GM18861 (cell line): ENCODE measurements at regions not wholly inside any gene's neighbourhood (a gene's known extent, or its start where the extent isn't known, plus 50 kb on each side); places are given as distances from the start of the nearest gene placed in this dataset.

Experiments used
- ATAC-seq: cut with Tn5 transposase; IDR thresholded peaks from one replicate; pipeline ENCODE4 v1.9.1; 2021; ENCODE audit not compliant: unreplicated experiment

DNA sequence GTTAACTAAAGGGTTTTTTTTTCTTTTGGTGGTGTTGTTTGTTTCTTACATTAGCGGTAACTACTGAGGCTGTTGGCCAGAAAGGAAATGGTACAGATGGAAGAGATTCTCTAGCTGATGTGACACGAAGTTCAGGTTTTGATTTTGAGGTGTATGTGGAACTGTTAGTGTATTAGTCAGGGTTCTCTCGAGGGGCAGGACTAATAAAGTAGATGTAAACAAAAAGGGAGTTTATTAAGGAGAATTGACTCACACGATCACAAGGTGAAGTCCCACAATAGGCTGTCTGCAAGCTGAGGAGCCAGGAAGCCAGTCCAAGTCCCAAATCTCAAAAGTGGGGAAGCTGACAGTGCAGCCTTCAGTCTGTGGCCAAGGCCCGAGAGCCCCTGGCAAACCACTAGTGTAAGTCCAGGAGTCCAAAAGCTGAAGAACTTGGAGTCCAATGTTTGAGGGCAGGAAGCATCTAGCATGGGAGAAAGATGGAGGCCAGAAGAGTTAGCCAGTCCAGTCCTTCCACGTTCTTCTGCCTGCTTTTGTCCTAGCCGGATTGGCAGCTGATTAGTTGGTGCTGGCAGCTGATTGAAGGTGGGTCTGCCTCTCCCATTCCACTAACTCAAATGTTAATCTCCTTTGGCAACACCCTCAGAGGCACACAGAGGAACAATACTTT lies 577.6 kb downstream of the EFNB2 start:
- no peak for ATAC-seq

DNA sequence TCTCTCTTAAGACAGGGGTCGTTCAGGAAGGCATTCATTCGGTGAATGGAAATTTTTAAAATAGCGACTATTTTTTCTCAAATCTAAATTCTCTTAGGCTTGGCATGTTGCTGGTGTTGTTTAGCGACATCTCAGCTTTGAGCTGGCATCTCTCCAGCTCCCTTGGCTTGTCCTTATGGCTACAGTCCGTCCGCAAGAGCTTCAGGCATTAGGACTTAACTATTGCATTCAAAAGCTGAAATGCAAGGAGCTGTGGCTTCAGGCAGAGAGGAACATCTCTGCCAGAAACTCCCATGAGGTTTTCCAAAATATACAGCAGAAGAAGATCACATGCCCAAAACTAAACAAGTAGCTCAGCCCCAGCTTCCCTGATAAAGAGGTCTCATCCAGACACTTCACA lies 578.5 kb downstream of the EFNB2 start:
- ATAC-seq: no peak

- ATAC-seq: no peak
These were observed 582.5 kb downstream of the EFNB2 start for GRCh38 chr13:105952973-105953290.

GRCh38 chr13:105952233-105952972 lies 583.1 kb downstream of the EFNB2 start:
- ATAC-seq: no peak

DNA sequence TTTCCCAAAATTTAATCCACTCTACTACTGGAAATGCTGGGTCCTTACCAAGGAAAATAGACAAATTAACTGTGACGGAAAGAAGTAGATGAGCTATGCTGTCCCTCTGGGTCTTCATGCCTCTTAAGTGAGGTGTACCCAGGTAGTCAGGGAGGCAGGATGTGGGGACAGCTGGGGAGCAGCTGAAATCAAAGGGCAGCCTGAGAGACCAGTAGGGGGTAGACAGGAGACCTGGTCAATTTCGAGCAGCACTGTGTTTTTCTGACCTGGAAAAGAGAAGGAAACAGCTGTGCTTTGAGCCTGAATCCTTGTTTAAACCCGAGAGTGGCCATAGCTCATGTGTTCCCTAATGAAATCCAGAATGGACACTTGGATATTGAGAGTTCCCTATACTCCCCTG lies 587.3 kb downstream of the EFNB2 start:
- no peak for ATAC-seq

DNA sequence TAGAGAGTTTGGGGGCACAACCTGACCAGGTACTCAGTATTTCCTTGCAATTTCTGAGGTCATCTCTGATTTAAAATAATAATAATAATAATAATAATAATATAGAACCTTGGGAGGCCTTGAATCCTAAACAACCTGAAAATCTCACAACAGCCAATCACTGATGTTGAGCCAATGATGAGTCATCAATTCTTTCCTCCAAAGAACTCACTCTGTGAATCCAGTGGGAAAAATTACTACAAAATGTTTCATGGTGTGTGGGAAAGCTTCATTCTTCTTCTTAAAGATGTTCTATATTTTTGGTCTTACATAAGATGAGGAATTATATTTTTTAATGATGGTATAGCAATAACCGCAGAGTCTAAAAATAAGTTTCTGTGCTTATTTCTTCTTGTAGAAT lies 594.6 kb downstream of the EFNB2 start:
- ATAC-seq: no peak

GRCh38 chr13:105937451-105937850 lies 598.0 kb downstream of the EFNB2 start:
- no peak for ATAC-seq

GRCh38 chr13:105936816-105937215 lies 598.6 kb downstream of the EFNB2 start:
- no peak for ATAC-seq

- ATAC-seq: no peak
These were observed 606.0 kb downstream of the EFNB2 start for GRCh38 chr13:105929505-105929904.

DNA sequence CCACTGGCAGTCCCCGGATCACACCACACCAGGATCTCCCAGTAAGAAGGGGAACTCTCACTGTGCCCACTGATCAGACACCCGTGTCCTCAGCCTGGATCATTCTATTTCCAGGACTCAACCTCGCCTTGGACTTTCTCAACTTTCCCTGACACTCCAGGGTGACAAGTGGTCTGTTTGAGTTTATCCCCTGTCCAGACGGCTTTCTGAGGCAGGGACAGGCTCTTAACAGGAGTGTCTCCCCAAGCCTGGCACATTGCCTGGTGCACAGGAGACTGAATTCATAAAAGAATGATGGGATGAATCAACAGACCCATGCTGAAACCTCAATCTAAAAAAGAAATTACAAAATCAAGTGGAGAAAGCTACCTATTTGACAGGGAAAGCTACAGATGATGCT lies 606.6 kb downstream of the EFNB2 start:
- no peak for ATAC-seq

DNA sequence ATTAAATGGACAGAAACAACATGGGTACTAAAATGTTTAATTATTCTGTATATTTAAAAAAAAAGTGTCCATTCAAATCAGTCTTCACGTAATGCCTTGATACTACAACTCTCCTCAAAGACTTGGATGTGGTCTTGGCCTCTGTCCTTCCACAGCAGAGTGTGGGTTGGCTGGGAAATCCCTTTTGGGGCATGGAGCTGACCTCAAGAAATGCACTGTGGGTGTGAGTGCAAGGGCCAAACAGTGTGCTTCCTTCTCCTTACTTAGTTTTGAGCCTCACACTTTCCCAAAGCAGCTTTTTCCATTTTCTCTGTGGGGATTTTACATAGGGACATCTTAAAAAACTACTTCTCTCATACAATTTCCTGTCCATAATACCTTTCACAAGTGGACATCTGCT lies 607.4 kb downstream of the EFNB2 start:
- ATAC-seq: no peak

DNA sequence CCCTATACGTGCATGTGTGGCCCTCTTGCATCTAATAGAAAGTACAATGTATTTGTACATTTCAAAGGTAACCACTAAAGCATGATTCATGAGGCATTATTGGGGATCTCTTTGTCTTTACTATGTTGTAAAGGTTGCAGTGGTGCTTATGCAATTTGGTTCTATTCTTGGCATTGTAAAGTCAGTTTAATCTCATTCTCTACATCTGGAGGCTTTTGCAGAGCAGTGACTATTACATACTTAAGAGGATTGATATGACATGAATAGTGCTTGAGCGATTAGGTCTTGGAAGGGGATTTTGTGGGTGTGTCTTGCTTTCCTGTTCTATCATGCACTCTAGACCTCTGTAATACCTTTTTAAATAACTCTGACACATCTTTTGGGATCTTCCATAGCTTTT lies 610.0 kb downstream of the EFNB2 start:
- ATAC-seq: no peak

DNA sequence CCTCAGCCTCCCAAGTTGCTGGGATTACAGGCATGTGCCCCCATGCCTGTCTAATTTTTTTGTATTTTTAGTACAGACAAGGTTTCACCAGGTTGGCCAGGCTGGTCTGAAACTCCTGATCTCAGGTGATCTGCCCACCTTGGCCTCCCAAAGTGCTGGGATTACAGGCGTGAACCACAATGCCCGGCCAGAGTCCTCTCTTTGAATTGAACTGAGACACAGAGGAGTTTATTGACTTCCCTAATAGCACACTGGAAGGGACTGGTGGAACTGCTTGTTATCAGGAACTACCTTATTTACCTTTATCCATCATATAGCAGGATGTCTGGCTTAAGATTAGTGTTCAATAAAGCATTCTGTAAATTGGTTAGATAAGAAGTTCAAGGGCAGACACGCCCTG lies 613.8 kb downstream of the EFNB2 start:
- ATAC-seq: no peak

DNA sequence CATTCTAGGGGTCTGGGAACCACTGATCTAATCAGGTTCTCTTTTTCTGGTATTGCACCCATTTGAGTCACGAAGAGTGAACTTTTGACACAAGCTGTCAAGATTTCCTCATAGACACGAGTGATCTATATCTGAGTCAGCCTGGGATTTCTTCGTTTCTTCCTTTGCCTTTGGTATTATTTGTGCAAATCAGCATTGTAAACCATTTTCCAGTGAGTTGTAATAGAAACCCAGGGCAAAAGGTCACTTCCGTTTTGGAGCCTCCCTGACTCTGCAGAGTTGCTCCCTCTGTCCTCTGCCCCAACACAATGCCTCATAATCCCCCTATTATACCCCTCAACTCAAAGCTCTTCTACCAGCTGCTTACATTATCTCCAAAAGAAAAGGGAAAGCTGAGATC lies 615.1 kb downstream of the EFNB2 start:
- ATAC-seq: no peak

- ATAC-seq: no peak
These were observed 616.4 kb downstream of the EFNB2 start for GRCh38 chr13:105918842-105919741.

GRCh38 chr13:105915146-105915850 lies 620.2 kb downstream of the EFNB2 start:
- ATAC-seq: no peak

- no peak for ATAC-seq
These were observed 621.0 kb downstream of the EFNB2 start for GRCh38 chr13:105914291-105915036.

DNA sequence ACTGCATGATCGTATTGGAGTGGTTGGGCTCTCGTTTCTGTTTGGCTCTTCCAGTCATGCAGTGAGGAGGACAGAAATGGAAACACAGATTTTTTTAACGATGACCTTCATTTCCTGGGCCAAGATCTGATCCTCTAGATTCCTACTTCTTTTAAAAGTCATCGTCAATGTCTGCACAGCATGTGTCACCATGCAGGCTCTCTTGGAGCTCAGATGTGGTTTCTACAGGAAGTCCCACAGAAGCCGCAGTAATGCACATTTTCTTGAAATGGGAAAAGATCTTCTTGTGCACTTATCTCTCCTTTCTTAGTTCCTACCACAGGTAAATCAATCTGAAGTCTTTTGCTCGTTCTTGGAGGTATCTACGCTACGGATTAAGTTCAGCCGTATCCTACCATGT lies 626.9 kb downstream of the EFNB2 start:
- no peak for ATAC-seq

DNA sequence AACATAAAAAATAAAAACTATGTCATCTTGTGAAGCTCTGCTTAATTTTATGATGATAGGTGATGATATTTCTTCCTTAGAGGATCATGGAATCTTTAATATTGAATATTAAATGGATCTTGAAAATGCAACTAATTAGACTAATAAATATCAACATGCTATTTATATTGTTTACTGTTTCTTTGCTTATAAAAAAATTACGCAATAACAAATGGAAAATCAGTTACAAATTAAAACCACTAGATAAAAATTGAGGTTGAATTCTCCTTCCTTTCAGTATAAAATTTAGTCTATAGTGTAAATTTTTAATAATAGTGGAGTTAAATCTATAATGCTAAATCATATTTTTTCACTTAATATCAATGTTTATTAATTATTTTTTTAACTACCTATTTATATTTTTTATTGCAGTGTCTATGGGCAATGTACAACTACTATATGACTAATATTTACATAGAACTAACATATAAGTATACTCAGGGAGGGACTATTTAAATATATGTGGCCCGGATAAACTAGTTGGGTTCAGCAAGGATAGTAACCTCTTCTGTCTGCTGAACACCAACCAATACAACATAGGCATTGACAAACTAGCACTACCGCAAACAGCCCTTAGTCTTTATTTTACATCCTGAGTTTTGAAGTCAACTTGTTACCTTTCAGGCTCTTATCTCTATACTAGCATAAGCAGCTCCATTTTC lies 628.0 kb downstream of the EFNB2 start:
- no peak for ATAC-seq

DNA sequence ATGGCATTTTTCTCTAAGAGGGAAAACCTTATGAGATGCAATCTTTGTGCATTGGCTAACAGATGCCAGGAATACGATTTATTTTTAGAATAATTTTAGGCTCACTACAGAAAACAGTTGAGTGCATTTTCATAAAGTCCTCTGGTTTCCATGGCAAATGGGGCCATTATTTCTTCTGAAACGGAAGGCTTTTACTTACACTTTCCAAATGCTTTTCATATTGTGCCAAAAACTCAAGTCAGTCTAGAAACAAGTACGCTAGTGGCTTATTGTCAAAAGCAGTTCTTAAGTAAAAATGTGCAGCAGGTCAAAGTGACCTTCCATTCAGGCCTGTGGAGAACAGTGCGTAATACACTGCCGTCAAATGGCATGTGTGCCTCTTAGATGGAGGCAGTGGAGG lies 628.7 kb downstream of the EFNB2 start:
- ATAC-seq: no peak
